NCI-H146 (cell line): ENCODE measurements at regions not wholly inside any gene's neighbourhood (a gene's known extent, or its start where the extent isn't known, plus 50 kb on each side); places are given as distances from the start of the nearest gene placed in this dataset.

Experiments
- DNase-seq: peaks from one replicate; lab custom pipeline; 2025; lab: John Stamatoyannopoulos, UW

DNA sequence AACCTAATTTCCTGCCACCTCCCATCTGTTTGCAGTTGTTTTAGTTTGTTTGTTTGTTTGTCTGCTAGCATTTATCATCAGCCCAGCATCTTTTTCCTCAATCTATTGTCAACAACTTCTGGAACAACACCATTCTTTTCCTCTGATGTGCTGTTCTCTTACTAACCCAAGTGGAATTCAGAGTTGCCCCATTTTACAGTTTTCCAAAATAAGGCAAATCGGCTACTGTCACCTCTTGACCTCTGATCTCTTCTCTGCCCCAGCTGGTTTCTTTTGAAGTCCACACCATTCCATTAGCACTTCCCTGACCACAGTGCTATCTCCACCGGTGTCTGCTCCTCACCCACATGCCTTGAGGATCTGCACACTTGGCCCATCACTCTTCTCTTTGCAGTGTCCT is 102.4 kb downstream of the EFNB2 start:
- DNase-seq: no peak

DNA sequence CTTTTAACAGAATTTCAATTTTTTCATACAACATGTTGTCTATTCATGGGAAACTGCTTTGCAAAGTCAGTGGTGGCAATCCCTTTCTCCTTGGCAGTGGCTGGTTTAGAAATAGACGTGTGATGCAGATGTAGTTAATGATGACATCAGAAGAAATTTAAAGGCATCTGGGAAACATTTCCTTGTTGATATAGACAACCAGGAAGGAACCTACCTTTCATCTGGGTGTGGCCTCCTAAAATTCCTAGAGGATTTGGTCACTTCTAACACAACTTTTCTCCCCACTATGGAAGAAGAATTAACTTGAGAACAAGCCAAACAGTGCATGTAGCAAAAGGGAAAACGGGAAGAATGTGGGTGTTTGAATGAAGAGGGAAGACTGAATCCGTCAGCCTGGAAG is 102.8 kb downstream of the EFNB2 start:
- no peak for DNase-seq

DNA sequence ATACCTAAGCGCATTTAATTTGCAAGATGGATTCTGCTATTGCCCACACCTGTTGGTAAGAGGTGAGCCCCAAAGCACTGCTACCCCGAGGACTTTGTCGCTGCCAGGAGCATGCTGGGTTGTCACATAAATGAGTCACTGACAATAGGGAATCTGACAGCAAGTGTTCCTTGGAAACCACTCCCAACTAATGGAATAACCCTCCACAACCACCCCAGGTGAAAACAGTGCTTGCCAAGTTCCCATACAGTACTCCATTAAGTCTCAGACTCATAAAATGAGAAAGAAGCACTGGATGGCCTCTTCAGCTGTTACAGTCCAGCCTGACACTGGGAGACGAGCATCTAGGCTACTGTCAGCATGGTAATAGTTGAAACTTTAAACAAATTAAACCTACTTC is 108.6 kb downstream of the EFNB2 start:
- DNase-seq: no peak

DNA sequence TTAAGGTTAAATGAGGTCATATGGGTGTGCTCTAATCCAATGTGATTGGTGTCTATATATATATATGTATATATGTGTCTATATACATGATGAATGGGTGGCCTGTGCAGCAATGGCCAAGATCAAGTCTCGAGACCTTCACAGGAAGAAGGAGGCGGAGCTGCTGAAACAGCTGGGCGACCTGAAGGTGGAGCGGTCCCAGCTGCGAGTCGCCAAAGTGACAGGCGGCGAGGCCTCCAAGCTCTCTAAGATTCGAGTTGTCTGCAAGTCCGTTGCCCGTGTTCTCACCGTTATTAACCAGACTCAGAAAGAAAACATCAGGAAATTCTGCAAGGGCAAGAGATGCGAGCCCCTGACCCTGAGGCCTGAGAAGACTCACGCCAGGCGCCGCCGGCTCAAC is 109.8 kb downstream of the EFNB2 start:
- no peak for DNase-seq

DNA sequence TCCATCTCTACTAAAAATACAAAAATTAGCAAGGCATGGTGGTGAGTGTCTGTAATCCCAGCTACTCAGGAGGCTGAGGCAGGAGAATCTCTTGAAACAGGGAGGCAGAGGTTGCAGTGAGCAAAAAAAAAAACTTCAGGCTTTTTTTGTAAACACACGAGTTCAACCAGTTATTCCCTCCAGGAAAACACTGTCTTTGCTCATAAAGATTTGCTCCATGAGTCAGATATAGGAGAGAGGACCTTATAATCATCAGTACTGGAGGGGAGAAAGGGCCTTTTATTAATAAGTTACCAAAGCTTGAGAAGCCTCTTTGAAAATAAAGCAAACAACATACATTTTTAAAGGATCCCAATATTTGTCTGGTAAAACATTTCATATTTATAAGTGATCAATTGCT is 110.7 kb downstream of the EFNB2 start:
- no peak for DNase-seq

DNA sequence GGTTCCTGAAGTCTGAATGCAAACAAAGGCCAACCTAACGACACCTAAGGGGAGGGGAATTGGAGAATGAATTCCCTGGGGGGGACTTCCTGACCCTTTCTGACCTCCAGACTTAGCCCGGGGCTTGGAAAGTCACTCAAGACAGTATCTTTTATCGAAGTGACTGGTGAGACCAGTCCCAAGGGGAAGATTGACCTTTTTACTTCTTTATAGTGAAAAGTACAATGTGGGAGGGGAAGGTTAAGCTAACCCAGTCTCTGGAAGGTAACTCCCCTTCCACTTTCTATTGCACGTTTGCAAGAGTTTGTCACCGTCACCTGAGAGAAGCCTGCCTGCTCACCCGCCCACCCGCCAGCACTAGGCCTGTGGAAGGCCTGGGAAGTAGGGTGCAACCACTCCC is 111.9 kb downstream of the EFNB2 start:
- DNase-seq: no peak

DNA sequence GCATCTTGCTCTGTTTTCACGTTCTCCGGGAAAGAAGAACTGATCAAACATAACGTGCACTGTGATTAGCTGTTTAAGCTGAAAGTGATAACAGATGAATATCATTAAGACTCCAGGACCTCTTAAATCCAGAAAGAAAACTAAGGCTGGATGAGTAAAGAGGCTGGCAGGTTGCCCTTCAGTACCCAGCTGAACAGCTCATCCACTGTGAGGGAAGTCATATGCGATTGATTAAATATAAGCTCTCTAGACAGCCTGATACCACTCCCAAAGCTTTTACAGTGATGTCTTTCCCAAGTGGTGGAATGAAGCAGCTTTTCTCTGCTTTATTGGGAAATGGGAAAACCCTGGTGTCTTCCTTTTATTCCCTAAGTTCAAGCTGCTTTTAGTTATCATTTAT is 116.9 kb downstream of the EFNB2 start:
- no peak for DNase-seq

DNA sequence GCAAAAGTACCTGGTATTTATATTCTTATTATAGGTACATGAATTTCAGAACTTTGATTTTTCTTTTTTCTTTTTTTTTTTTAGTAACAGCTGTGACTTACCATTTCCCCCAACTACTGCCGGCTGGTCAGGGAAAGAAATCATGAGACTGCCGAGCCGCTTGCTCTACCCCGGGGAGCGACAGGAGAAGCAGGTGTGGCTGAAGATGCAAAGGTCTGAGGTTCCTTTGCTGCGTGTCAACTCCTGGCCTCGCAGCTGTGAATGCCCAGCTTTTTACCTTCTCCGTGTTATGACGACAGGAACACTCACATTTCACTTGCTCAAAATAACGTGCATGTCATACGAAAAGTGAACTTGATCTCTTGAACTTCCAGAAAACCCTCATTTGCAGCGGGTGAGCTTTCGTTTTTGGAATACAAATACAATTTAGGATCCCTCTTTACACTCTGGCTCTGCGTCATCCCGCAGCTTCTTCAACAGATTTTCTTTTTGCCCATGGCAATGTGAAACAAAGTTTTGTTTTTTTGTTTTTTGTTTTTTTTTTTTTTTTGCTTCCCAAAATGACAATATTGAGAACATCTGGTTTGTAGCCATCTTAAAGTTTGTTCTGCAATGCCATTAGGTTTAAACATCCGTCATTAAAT is 117.9 kb downstream of the EFNB2 start:
- DNase-seq: no peak

DNA sequence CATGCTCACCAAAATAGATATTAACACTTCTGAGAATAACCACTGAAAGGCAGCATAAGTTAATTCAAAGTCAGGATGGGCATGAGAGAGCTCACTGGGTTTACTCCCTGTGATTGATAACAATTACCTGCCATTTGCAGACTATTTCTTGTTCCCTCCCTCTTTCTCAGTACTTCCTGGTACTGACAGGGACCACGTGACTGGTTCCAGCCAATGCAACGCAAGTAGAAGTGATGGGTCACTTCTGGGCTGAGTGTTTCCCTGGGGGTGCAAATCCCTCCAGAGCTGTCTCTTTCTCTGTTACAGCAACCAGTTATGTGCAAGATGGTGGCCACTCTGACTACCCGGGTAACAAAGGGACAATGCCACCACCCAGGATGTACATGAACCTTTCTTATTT is 118.8 kb downstream of the EFNB2 start:
- no peak for DNase-seq

DNA sequence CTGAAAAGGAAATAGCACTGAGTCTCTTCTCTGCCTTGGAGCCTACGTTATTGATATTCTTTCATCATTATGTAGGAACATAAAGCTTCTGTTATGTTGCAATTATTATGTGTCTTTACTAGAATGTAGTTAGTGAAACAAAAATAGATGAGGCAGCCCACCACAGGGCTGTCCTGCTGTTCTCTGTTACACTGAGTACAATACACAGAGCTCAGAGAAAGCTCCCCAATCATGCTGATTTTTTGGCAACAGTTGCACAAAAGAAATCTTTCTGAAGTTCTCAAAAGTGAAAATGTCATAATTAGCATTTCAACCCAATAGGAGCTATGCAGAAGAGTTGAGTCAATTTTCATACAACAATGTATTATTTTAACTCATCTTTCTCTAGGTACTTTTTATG is 119.5 kb downstream of the EFNB2 start:
- no peak for DNase-seq

DNA sequence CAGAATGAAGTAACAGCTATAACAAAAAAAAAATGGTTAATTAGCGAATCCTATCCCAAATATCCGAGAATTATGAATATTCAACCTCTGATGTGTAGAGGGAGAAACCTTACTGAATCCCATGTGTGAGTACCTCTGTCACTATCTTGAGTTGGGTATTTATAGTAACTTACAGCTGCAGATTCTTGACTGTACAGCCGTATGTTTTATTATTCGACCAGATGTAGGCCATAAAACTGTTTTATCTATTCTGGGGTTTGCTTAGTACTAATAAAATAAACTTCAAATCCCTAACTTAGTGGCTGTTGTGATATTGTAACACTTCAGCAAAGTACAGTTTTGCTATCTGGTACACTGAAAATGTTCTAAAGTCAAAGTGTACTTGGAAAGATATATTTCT is 120.0 kb downstream of the EFNB2 start:
- DNase-seq: no peak

DNA sequence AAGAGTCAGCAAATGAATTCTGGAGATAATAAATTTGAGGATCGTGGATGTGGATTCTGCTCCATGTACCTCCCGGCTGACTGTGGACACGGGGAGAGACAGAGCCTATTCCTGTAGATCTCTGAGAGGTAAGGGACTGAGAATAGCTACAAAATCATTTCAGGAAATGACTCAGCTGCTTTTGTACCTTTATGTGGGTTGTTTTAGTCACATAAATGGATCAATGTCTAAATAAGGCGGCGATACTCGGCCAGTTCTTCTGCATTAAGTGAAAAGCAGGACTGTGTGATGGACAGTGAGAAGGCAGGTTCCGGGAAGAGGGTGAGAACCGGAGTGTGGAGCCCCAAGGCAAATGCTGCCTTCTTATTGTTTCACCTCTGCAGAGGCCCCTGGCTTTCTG is 128.1 kb downstream of the EFNB2 start:
- DNase-seq: no peak

DNA sequence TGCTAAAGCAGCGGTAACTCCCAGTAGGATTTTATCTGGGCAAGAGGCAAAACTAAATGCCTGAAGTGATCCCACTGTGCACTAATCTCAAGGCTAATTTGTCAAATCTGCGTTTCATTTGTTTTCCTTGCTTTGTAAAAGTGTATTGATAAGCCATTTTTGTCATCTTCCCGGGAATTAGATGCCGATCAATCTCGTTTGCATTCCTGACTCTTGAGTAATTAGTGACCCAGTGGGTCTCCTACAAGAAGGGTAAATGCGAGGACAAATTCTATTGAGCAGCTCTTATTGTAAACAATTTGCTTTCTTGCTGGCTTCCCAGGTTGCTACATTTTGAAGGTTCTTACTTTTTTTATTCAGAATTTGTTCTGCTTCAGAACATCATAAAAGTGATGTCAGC is 129.7 kb downstream of the EFNB2 start:
- no peak for DNase-seq

DNA sequence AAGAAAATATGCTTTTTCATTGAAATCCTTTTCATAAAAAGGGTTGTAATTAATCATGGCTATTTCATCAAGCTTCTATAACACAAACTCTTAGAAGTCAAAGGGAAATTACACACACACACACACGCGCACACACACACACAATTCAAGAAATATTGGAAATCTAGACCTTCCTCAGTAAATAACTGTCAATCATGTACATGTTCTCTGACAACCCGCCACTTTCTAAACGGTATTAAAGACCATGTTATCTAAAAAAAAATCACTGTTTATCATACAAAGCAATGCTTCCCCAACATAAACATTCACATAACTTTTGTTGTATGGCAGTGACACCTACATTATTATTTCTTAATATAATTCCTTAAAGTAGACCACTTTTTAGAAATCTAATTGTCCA is 132.2 kb downstream of the EFNB2 start:
- no peak for DNase-seq

DNA sequence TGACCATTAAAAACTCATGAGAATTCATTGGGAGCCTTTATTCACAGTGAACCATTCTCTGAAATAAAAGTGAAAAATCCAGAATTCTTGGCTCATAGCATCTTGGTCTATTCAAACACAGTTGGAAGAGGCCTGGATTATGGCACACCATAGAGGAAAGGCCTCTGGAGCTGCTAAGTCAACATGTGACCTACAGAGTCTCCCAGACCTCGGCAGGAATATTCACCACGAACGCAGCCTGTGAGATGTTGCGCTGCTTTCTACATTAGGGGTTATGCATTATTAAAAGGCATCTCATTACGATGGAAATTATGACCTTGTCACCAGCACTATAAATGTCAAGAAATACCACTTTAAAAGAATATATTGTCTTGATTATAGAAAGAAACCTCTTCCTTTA is 132.6 kb downstream of the EFNB2 start:
- no peak for DNase-seq

DNA sequence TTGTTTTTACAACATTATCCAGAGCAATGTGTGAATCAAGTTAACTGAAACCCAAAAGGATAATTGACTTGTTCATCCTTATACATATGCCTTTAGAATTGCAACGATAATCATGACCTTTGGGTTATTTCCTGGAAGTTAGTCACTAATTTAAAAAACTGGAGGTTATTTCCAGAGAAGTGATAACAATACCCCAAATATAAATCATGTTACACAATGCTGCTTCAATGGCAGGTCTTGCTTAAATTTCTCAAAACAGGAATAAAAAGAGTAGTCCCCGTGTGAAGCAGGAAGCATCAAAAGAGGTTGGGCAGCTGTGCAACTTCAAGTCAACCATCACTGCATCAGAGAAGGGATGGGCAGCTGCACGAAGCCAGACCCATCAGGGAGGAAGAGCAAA is 134.4 kb downstream of the EFNB2 start:
- DNase-seq: no peak

DNA sequence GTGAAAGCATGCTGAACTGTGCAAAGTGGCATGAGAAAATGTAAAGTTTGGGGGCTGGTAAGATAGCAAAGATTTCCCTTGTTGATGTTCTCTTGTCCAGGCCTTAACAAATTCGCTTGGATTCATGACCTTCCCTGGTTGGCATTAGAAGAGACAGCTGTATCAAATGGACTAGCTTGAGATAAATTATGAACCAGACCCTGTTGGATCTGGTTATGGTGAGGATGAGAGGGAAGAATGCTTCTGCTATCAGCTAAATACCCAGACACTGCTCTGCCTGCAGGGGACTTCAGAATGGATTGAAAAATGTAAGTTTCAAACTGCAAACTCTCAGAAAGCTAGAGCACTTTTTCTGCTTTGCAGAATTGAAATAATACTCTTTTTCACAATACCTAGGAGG is 135.2 kb downstream of the EFNB2 start:
- DNase-seq: no peak

DNA sequence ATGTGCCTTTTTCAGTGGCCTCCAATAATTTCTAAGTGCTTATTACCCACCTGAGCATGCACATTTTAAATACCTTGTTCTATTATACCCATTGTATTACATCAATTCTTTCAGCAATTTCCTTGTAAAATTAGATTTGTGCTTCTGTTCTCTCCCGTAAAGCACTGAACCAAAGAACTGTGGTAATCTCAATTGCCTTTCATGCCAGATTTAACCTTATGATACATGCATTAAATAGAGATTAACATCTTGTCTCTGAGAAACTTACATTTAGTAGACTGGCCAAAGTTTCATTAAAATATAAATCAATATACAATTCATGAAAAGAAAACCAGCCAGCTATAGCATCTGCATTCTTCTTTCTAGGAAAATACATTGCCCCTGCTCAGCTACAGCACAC is 137.2 kb downstream of the EFNB2 start:
- no peak for DNase-seq

DNA sequence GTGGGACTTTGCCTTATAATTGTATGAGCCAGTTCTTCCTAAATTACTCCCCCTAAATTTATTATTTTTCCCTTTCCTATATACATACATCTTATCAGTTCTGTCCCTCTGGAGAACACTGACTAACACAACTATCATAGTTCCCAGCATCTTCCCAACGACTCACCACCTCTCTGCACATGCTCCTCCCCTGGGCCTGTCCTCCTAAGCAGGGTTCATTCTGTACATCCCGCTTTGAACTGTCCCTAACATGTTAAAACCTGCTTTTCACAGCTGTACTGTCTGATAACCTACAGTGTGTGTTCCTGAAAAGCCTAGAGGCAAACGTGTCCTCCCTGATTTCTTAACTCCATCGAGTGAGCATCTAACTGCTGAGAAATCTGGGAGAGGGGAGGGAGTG is 141.7 kb downstream of the EFNB2 start:
- no peak for DNase-seq

DNA sequence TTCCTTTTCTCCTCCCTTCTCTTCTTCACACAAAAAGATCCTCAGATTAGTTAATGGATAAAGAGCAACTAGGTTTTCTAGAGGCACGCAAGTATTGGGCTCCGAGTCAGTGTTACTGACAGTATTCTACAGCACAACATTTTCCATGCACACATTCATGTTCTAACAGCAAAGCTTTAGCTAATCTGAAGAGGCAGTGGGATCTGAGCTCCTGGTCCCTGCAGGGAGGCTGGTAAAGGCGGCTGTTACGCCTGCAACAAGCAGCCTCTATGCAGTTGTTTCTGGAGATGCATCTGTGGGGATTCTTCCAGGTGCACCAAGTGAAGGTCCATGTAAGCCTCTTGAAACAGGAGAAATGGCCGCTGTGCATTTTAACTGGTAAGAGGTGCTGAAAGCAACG is 143.8 kb downstream of the EFNB2 start:
- DNase-seq: no peak

DNA sequence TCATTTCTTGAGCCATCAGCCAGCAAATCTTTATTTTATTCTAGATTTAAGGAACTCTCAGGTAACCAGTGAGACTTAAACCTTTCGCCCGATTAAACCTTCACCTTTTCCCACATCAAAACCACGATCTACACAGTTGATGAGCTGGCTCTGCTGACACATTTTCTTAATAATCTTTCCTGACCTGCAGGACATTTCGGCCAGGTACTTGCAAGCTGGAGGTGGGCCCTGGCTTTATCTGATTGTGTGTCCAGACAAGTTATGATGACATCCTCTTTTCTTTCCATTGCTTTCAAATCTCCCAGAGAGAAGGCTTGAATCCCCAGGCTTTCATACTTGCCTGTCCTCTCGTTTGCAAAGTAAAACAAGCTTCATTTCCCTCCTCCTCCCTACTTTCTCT is 144.2 kb downstream of the EFNB2 start:
- no peak for DNase-seq

DNA sequence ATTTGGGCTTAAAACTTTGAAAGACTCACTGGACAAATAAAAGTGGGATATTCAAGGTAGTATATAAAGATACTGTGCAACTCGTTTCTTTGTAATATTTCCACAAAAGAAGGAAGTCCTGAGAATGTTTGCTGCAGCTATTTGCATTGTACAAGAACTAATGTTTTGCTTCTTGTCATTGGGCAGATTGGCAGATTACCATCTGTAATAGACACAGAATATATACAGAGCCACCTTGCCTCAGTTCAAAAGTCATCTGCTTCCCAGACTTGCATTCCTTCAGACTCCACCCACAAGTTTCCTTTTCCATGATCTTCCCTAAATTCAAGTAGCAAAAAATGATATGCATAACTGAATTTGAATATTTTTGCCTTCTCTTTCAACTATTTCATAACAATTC is 145.1 kb downstream of the EFNB2 start:
- no peak for DNase-seq

DNA sequence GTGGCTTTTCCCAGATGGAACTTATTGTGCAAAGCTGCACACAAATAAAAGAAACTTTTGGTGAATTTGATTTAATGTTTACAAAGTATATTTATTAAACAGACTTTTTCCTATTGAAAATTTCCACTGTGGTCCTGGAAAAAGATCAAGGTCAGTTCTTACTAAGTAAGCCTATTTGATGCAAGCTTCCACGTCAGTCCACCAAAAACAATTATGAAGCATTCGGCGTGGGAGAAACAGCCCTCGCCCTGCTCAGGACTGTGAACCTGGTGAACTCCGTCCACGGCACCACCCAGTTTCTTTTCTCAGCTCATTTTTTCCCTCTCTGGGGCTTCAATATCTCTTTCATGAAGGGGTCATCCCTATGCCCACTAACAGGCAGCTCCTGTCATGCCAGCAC is 149.8 kb downstream of the EFNB2 start:
- DNase-seq: no peak

DNA sequence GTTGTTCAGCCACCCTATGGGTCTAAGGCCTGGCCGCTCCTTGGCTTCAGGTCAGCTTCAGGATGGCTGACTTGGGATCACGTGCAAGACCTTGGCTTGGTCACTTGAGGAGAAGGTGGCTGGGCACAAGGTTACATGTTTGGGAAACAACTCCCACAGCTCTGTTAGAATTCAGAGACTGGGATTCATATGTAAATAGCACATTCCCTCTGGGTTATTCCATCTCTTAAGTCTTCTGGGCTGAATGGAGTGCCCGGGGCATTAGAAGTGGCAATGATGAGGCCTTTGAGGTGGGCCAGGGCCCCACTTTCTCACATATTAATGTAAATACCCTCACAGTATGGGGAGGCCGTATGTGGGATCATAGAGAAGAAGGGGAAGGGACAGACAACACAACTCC is 150.9 kb downstream of the EFNB2 start:
- DNase-seq: no peak

DNA sequence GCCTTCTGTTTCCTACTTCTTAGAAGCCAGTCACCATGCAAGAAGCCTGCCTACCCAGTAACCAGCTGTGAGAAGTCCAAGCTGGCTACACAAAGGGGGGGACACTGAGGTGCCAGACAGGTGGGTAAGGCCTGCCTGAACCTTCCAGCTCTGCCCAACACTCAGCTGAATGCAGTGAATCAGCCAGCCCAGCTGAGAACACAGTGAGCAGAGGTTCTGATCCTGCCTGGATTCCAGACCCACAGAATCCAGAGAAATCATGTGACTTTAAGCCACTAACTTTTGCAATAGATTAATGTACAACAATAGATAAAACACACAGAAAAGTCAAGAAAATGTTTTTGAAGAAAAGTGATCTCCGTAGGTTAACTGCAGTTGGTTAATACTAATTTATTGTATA is 151.7 kb downstream of the EFNB2 start:
- no peak for DNase-seq
